Mucosa of stomach (tissue), 1 donor: ENCODE measurements at regions not wholly inside any gene's neighbourhood (a gene's known extent, or its start where the extent isn't known, plus 50 kb on each side); places are given as distances from the start of the nearest gene placed in this dataset.

Experiments used
- H3K27me3 ChIP-seq: one replicate; pipeline ENCODE4 v1.7.0; 2013; ENCODE audit warnings: mild to moderate bottlenecking, low read length; ENCODE audit not compliant: control insufficient read depth, insufficient read depth
- H3K36me3 ChIP-seq: one replicate; pipeline ENCODE4 v1.7.0; 2013; ENCODE audit warnings: low read length; ENCODE audit not compliant: control insufficient read depth, insufficient read depth
- H3K4me1 ChIP-seq: one replicate; pipeline ENCODE4 v1.7.0; 2013; ENCODE audit warnings: mild to moderate bottlenecking, low read length; ENCODE audit not compliant: control insufficient read depth, insufficient read depth
- H3K4me3 ChIP-seq: one replicate; pipeline ENCODE4 v1.7.0; 2013; ENCODE audit warnings: low read length
- H3K9ac ChIP-seq: one replicate; pipeline ENCODE4 v1.7.0; 2013; ENCODE audit warnings: mild to moderate bottlenecking, low read length, moderate library complexity
- H3K9me3 ChIP-seq: one replicate; pipeline ENCODE4 v1.7.0; 2013; ENCODE audit warnings: mild to moderate bottlenecking, low read length, moderate library complexity; ENCODE audit not compliant: control insufficient read depth
- donor health status: Pancreatic carcinoma.

- Histone ChIP-seq H3K4me3 (no peak overlapping the region), H3K9me3 (no peaks in the 10 kb centered on the region), H3K36me3 (no peaks in the 10 kb centered on the region), H3K9ac (no peak overlapping the region), H3K4me1 (no peaks in the 10 kb centered on the region), H3K27me3 (no peaks in the 10 kb centered on the region)
These were observed 252.8 kb upstream of the CHD6 start for GRCh38 chr20:41870869-41871462.

DNA sequence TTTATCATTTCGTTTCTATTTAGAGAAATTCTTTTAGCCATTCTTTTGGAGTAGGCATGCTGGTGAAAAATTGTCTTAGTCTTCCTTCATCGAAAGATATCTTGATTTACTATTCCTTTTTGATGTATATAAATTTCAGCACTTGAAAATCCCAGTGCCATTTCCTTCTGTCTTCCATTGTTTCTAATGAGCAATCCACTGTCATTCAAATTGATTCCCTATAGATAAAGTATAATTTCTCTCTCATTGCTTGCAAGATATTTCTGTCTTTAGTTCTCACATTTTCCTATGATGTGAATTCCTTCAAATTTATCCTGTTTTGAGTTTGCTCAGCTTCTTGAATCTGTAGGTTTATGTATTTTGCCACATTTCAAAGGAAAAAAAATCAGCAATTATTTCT is 251.1 kb upstream of the CHD6 start:
- Histone ChIP-seq H3K9me3 (no peaks in the 10 kb centered on the region), H3K4me3 (no peak overlapping the region), H3K4me1 (no peaks in the 10 kb centered on the region), H3K36me3 (no peaks in the 10 kb centered on the region), H3K27me3 (no peaks in the 10 kb centered on the region), H3K9ac (no peak overlapping the region)

DNA sequence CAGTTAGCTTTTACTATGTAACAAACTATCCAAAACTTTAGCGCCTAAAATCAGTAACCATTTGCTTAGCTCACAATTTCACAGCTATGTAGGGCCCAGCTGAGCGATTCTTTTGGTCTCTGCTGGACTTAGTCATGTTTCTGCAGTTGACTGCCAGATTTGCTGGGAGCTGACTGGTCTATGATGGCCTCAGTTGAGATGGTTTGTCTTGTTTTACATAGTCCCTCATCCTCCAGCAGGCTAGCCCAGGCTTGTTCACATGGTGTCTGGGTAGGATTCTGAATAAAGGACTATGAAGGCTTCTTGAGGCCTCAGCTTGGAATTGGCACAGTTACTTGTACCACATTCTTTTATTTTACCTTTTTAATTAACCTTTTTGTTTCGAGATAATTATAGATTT is 247.8 kb upstream of the CHD6 start:
- H3K9ac ChIP-seq = no peak overlapping the region
- H3K4me1 ChIP-seq = no peaks in the 10 kb centered on the region
- no peaks in the 10 kb centered on the region for H3K27me3 ChIP-seq
- H3K4me3 ChIP-seq = no peak overlapping the region
- no peaks in the 10 kb centered on the region for H3K36me3 ChIP-seq
- no peaks in the 10 kb centered on the region for H3K9me3 ChIP-seq

DNA sequence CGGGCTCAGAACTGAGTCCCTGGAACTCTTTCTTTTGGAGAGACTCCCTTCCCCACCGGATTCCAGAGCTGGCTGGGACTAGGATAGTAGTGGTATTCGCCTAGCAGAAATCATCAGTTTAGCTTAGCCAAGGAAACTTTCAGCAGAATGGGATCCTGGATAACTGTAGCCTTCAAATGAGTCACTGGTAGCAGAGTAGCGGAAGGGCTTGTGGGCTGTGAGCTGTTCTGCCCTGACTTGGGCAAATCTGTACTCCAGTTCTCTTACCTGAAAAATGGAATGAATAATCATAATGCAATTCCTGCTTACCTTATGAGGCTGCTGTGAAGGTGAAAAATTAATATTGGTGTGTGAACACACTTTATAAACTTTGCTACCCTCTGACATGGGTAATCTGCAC is 244.3 kb upstream of the CHD6 start:
- no peak overlapping the region for H3K9ac ChIP-seq
- no peak overlapping the region for H3K4me3 ChIP-seq

DNA sequence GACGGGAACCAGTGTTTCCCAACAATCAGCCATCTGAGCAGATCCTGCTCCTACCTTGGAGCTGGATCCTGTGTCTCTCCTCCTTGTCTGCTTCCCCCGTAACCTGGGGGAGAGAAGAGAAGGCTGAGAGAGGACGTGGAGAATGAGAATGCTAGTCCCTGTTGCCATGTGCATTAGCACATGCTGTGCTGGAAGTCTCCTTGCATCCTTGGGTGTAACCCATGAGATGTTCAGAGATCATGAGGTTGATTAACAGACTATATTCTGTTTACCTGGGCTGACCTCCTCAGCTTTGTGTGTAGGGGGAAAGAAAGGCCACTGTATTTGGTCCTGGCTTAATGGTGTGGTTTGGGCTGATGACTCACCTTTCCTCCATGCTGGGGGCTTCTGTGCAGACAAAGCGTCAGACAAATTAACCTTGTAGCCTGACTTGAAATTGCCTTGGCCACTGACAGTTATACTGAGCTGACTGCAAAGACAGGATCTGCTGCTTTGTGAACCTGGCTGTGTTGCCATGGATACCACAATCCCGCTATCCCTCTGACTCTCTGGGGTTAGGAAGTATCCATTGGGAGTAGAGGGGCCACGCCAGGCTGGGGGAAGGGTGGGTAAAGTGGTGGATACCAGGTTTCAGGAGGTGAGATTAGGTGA is 243.7 kb upstream of the CHD6 start:
- no peak overlapping the region for H3K9ac ChIP-seq
- no peaks in the 10 kb centered on the region for H3K4me1 ChIP-seq
- H3K27me3 ChIP-seq = no peaks in the 10 kb centered on the region
- no peak overlapping the region for H3K4me3 ChIP-seq
- H3K36me3 ChIP-seq = no peaks in the 10 kb centered on the region
- no peaks in the 10 kb centered on the region for H3K9me3 ChIP-seq

More for the DNA sequence above, 244.3 kb upstream of the CHD6 start:
- Histone ChIP-seq H3K27me3 (no peaks in the 10 kb centered on the region), H3K36me3 (no peaks in the 10 kb centered on the region), H3K4me1 (no peaks in the 10 kb centered on the region), H3K9me3 (no peaks in the 10 kb centered on the region)

DNA sequence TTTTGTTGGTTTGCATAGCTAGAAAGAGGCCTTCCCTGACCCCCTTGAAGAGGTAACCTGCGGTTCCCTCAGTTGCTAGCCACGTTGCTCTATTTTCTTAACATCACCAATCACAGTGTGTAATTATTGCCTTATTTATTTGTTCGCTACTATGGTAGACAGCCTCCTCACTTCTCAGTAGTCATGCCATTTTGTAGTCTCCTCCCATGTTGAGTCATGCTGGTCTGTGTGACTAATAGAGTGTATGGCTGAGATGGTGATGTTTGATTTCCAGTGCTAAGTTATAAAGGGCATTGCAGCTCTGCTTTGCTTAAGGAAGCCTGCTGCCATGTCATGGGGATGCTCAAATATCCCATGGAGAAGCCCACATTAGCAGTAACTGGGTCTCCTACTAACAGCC is 236.6 kb upstream of the CHD6 start:
- Histone ChIP-seq H3K36me3 (no peaks in the 10 kb centered on the region), H3K27me3 (no peaks in the 10 kb centered on the region), H3K4me3 (no peak overlapping the region), H3K4me1 (no peaks in the 10 kb centered on the region), H3K9me3 (no peaks in the 10 kb centered on the region), H3K9ac (no peak overlapping the region)

DNA sequence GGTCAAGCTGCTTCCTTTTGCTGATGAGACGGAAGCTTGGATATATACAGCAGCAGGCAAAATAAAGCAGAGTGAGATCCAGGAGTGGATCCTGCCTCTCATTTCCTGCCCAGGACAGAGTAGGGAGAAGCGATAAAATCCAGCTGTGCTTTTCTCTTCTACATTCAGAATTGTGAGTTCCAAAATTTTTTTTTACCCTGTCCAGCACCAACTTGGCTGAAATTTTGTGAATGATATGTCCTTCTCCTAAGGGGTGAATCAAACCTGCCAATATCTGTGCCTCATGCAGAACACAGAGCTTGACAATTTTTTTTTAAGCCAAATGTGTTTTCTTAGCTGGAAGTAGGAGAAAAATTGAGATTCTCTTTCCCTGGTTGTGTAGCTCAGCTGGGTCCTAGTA is 235.6 kb upstream of the CHD6 start:
- Histone ChIP-seq H3K9ac (no peak overlapping the region), H3K27me3 (no peaks in the 10 kb centered on the region), H3K4me3 (no peak overlapping the region), H3K36me3 (no peaks in the 10 kb centered on the region), H3K9me3 (no peaks in the 10 kb centered on the region), H3K4me1 (no peaks in the 10 kb centered on the region)

DNA sequence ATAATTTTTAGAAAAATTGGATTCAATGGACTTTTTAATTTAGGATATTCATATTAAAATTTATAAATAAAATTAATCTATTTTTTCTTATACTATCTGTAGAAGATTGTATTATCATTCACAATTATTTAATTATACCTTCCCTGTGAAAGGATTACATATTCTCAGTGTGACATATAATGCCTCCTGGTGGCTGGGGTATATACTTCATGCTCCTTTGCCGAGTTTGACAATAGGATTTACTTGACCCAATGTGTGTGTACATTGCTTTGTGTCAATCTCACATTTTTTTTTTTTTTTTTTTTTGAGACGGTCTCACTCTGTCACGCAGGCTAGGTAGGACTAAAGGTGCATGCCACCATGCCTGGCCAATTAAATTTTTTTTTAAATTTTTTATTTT is 230.0 kb upstream of the CHD6 start:
- Histone ChIP-seq H3K27me3 (no peaks in the 10 kb centered on the region), H3K4me1 (no peaks in the 10 kb centered on the region), H3K4me3 (no peak overlapping the region), H3K9me3 (no peaks in the 10 kb centered on the region), H3K36me3 (no peaks in the 10 kb centered on the region), H3K9ac (no peak overlapping the region)

GRCh38 chr20:41837669-41838224 is 219.6 kb upstream of the CHD6 start:
- H3K27me3 ChIP-seq = no peaks in the 10 kb centered on the region
- H3K36me3 ChIP-seq = no peaks in the 10 kb centered on the region
- no peaks in the 10 kb centered on the region for H3K4me1 ChIP-seq
- no peak overlapping the region for H3K9ac ChIP-seq
- H3K9me3 ChIP-seq = no peaks in the 10 kb centered on the region
- no peak overlapping the region for H3K4me3 ChIP-seq

- no peak overlapping the region for H3K4me3 ChIP-seq
- no peaks in the 10 kb centered on the region for H3K9me3 ChIP-seq
- no peaks in the 10 kb centered on the region for H3K4me1 ChIP-seq
- no peaks in the 10 kb centered on the region for H3K27me3 ChIP-seq
- H3K9ac ChIP-seq = no peak overlapping the region
- no peaks in the 10 kb centered on the region for H3K36me3 ChIP-seq
These were observed 215.6 kb upstream of the CHD6 start for GRCh38 chr20:41833739-41834138.

GRCh38 chr20:41830702-41831101 is 212.5 kb upstream of the CHD6 start:
- Histone ChIP-seq H3K4me1 (no peaks in the 10 kb centered on the region), H3K9ac (no peak overlapping the region), H3K9me3 (no peaks in the 10 kb centered on the region), H3K36me3 (no peaks in the 10 kb centered on the region), H3K4me3 (no peak overlapping the region), H3K27me3 (no peaks in the 10 kb centered on the region)

GRCh38 chr20:41819436-41819835 is 201.3 kb upstream of the CHD6 start:
- H3K27me3 ChIP-seq = no peaks in the 10 kb centered on the region
- no peak overlapping the region for H3K9ac ChIP-seq
- no peaks in the 10 kb centered on the region for H3K36me3 ChIP-seq
- H3K4me3 ChIP-seq = no peak overlapping the region
- no peaks in the 10 kb centered on the region for H3K9me3 ChIP-seq
- no peaks in the 10 kb centered on the region for H3K4me1 ChIP-seq
